ENCODE measurements at regions not wholly inside any gene's neighbourhood (a gene's known extent, or its start where the extent isn't known, plus 50 kb on each side); places are given as distances from the start of the nearest gene placed in this dataset.

GRCh38 chr3:72368331-72368975 is 479.8 kb downstream of the SHQ1 start:
- no peak for TF ChIP-seq CTCF (IDR thresholded peaks at IDR 0.05)
- no peak for TF ChIP-seq EZH2phosphoT487 (IDR thresholded peaks at IDR 0.05)
- TF ChIP-seq EZH2 (IDR thresholded peaks at IDR 0.05) = no peak
